ENCODE measurements at regions not wholly inside any gene's neighbourhood (a gene's known extent, or its start where the extent isn't known, plus 50 kb on each side); places are given as distances from the start of the nearest gene placed in this dataset.
"Not testable (repeated sequence)": the region's sequence is repeated elsewhere in the genome, so short reads cannot be mapped to it uniquely, and the experiment has no call there.

DNA sequence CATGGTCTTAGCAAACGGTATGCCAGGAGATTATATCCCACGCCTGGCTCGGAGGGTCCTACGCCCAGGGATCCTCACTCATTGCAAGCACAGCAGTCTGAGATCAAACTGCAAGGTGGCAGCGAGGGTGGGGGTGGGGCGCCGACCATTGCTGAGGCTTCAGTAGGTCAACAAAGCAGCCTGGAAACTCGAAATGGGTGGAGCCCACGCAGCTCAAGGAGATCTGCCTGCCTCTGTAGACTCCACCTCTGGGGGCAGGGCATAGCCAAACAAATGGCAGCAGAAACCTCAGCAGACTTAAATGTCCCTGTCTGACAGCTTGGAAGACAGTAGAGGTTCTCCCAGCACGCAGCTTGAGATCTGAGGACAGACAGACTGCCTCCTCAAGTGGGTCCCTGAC is 172.7 kb upstream of the IRAK1BP1 start:
- TF ChIP-seq, protein P1, sequence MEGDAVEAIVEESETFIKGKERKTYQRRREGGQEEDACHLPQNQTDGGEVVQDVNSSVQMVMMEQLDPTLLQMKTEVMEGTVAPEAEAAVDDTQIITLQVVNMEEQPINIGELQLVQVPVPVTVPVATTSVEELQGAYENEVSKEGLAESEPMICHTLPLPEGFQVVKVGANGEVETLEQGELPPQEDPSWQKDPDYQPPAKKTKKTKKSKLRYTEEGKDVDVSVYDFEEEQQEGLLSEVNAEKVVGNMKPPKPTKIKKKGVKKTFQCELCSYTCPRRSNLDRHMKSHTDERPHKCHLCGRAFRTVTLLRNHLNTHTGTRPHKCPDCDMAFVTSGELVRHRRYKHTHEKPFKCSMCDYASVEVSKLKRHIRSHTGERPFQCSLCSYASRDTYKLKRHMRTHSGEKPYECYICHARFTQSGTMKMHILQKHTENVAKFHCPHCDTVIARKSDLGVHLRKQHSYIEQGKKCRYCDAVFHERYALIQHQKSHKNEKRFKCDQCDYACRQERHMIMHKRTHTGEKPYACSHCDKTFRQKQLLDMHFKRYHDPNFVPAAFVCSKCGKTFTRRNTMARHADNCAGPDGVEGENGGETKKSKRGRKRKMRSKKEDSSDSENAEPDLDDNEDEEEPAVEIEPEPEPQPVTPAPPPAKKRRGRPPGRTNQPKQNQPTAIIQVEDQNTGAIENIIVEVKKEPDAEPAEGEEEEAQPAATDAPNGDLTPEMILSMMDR (IDR thresholded peaks at IDR 0.05) = not testable (repeated sequence)
- TF ChIP-seq POLR2A (IDR thresholded peaks at IDR 0.05) = not testable (repeated sequence)
